ENCODE measurements at regions not wholly inside any gene's neighbourhood (a gene's known extent, or its start where the extent isn't known, plus 50 kb on each side); places are given as distances from the start of the nearest gene placed in this dataset.

DNA sequence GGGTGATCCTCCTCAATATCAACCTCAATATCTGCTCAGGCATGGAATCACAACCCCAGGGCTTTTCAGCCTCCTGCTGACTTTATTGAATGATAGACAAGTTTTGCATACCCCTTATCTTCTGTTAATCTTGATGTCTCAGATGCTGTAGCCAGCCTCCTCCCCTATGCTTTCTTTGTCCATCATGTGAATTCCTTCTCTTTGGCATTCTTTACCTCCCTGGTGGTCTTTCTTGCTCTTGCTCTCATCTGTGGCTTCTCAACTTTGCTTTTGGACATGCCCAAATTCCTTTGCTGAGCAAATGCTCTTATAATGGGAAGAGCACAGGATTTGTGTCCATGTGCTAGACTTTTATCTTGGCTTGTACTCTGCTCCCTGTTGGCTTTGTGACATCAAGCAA lies 73.4 kb upstream of the FAM13C start:
- Histone ChIP-seq H3K18ac (ENCODE audit: extremely low read depth, low read length) (no peak overlapping the region), H2AK5ac (ENCODE audit: low read depth, low read length) (no peak overlapping the region), H3K23ac (ENCODE audit: insufficient read length) (no peak overlapping the region), H2BK5ac (ENCODE audit: low read depth, low read length) (no peak overlapping the region), H4K20me1 (replicated peaks in 1 of 2; ENCODE audit: control insufficient read depth in 1 of 2, insufficient read depth in 2 of 2, low read length in 2 of 2) (no peaks in the 10 kb centered on the region), H3K4me2 (ENCODE audit: insufficient read depth in 1 of 2, low read depth in 2 of 2, low read length in 2 of 2) (no peak overlapping the region), H3K27me3 (replicated peaks in 1 of 4; ENCODE audit: control insufficient read depth in 3 of 4, extremely low read depth in 1 of 4, insufficient read depth in 3 of 4, low read length in 3 of 4) (peaks cover 0 to 2% (median 0%) of the 10 kb centered on the region in 4 experiments; a peak in 1 of 7 replicates), H2BK15ac (ENCODE audit: low read length) (no peak overlapping the region), H3K9ac (replicated peaks in 1 of 4; ENCODE audit: extremely low read depth in 1 of 4, low read depth in 3 of 4, low read length in 3 of 4) (no peak overlapping the region), H3K4me3 (ENCODE audit: extremely low read depth in 1 of 4, insufficient read depth in 2 of 4, low read depth in 3 of 4, low read length in 4 of 4) (no peak overlapping the region), H3K14ac (ENCODE audit: insufficient read length) (no peak overlapping the region), H3K4ac (replicated peaks; ENCODE audit: insufficient read length, low read depth, low read length) (no peak overlapping the region), H3K4me1 (replicated peaks in 1 of 4; ENCODE audit: control insufficient read depth in 3 of 4, insufficient read depth in 4 of 4, low read length in 3 of 4) (no peaks in the 10 kb centered on the region), H2BK120ac (replicated peaks; ENCODE audit: low read depth, low read length) (no peak overlapping the region), H4K5ac (ENCODE audit: insufficient read length, low read depth, low read length) (no peak overlapping the region), H3K36me3 (ENCODE audit: control insufficient read depth in 2 of 4, insufficient read depth in 4 of 4, low read length in 3 of 4) (no peaks in the 10 kb centered on the region), H3K56ac (replicated peaks; ENCODE audit: insufficient read length, low read depth, low read length) (no peak overlapping the region), H3K23me2 (ENCODE audit: low read depth, low read length) (no peaks in the 10 kb centered on the region), H4K8ac (ENCODE audit: extremely low read depth, insufficient read depth, low read length) (no peak overlapping the region), H2BK20ac (ENCODE audit: low read length) (no peak overlapping the region), H4K91ac (replicated peaks; ENCODE audit: insufficient read length, low read length) (no peak overlapping the region), H2BK12ac (ENCODE audit: low read depth, low read length) (no peak overlapping the region), H3K9me3 (ENCODE audit: insufficient read depth in 2 of 2, low read depth in 1 of 2, low read length in 1 of 2) (no peaks in the 10 kb centered on the region), H3K79me1 (ENCODE audit: low read depth, low read length) (no peaks in the 10 kb centered on the region), H3K27ac (ENCODE audit: low read depth, low read length) (no peak overlapping the region), H3K79me2 (ENCODE audit: control insufficient read depth in 1 of 2, insufficient read depth in 2 of 2, low read length in 2 of 2) (no peaks in the 10 kb centered on the region), H2AFZ (ENCODE audit: low read length) (no peak overlapping the region)
- ChIA-PET CTCF (ENCODE audit: partially characterized antibody) (no interaction called here), POLR2A (ENCODE audit: partially characterized antibody) (no interaction called here)
- TF ChIP-seq, protein P1, sequence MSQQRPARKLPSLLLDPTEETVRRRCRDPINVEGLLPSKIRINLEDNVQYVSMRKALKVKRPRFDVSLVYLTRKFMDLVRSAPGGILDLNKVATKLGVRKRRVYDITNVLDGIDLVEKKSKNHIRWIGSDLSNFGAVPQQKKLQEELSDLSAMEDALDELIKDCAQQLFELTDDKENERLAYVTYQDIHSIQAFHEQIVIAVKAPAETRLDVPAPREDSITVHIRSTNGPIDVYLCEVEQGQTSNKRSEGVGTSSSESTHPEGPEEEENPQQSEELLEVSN (IDR thresholded peaks at IDR 0.05): no peak
- no peak for TF ChIP-seq KDM5A (IDR thresholded peaks at IDR 0.05; ENCODE audit: low read length)
- TF ChIP-seq FOSL1 (IDR thresholded peaks at IDR 0.05; ENCODE audit: insufficient read depth, low read depth, low read length): no peak
- no peak for TF ChIP-seq BRCA1 (IDR thresholded peaks at IDR 0.05; ENCODE audit: low read depth, low read length)
- no peak for TF ChIP-seq GABPA (IDR thresholded peaks at IDR 0.05; ENCODE audit: borderline replicate concordance, insufficient read depth, low read length)
- no peak for TF ChIP-seq JUN (IDR thresholded peaks at IDR 0.05; ENCODE audit: low read depth, low read length)
- TF ChIP-seq RAD21 (IDR thresholded peaks at IDR 0.05 in 1 of 2, conservative IDR thresholded peaks at IDR 0.05 in 1 of 2; ENCODE audit: low read depth in 2 of 2, low read length in 2 of 2): no peak
- DNase-seq (ENCODE audit: low read depth in 1 of 2, low spot score in 2 of 2) (no peak), FAIRE-seq (no peak)
